ENCODE measurements at regions not wholly inside any gene's neighbourhood (a gene's known extent, or its start where the extent isn't known, plus 50 kb on each side); places are given as distances from the start of the nearest gene placed in this dataset.

DNA sequence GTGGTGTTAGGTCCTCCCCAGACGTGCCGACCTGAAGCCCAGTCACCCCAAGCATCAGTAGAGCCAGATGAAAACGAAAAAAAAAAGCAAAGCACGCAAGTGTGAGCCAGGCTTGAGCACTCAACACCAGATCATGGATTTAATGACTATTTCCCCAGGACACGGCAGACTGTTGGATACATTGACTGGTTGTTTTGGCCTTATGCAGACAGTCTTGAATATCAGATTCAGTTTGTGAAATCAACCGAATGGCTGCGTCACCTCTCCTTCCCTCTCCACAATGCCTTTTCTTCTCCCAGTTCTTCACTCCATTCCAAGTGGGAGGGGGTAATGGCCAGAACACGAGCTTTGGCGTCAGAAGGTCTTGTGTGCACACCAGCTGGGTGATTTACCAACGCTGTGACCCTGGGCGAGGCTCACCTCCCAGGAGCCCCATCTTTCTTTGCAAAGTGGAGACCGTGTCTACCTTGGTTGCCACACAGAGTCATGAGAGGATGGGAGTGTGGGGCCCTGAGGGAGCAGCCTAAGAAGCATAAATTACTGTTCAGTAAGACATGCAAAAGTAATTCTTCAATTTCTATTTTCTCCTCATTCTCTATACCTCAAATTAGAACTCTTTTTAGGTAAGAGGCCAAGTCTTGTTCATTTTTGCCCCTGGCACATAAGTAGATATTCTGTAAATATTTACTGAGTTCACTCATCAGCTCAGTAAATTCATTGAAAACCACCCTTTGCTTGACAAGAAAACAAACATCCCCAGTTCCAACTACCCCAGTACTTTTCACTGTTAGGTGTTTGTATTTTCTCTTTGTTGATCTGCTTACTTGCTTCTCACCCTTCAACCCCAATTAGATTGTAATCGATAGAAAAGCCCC lies 181.1 kb upstream of the COPS8 start:
- Histone ChIP-seq H3K36me3 (ENCODE audit: control insufficient read depth, insufficient read depth, low read length) (no peaks in the 10 kb centered on the region), H3K9ac (ENCODE audit: low read depth, low read length) (no peak overlapping the region), H3K9me3 (ENCODE audit: control insufficient read depth, insufficient read depth, low read length) (no peaks in the 10 kb centered on the region), H3K4me1 (ENCODE audit: control insufficient read depth, insufficient read depth, low read length) (no peaks in the 10 kb centered on the region), H3K4me3 (ENCODE audit: low read depth, low read length) (no peak overlapping the region), H3K27me3 (ENCODE audit: control insufficient read depth, insufficient read depth, low read length) (no peaks in the 10 kb centered on the region)

DNA sequence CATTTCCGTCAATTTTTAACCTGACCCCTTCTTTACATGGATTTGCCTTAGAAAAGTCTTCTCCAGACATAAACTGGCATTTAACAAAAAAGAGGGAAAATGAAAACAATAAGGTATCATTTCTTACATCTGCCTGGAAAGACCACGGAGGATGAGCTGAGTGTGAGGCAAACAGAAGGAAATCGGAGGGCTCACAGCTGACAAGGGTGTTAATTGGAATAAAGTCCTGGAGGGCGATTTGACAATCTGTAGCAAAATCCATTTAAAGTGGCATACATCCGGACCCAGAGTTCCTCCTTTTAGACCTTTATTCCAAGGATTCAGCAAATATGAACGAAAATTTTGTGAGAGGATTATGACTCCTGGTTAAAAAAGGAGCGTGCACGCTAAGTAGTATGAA lies 179.7 kb upstream of the COPS8 start:
- H3K9me3 ChIP-seq (ENCODE audit: control insufficient read depth, insufficient read depth, low read length): no peaks in the 10 kb centered on the region
- no peaks in the 10 kb centered on the region for H3K4me1 ChIP-seq (ENCODE audit: control insufficient read depth, insufficient read depth, low read length)
- H3K9ac ChIP-seq (ENCODE audit: low read depth, low read length): no peak overlapping the region
- no peaks in the 10 kb centered on the region for H3K36me3 ChIP-seq (ENCODE audit: control insufficient read depth, insufficient read depth, low read length)
- no peaks in the 10 kb centered on the region for H3K27me3 ChIP-seq (ENCODE audit: control insufficient read depth, insufficient read depth, low read length)
- no peak overlapping the region for H3K4me3 ChIP-seq (ENCODE audit: low read depth, low read length)

DNA sequence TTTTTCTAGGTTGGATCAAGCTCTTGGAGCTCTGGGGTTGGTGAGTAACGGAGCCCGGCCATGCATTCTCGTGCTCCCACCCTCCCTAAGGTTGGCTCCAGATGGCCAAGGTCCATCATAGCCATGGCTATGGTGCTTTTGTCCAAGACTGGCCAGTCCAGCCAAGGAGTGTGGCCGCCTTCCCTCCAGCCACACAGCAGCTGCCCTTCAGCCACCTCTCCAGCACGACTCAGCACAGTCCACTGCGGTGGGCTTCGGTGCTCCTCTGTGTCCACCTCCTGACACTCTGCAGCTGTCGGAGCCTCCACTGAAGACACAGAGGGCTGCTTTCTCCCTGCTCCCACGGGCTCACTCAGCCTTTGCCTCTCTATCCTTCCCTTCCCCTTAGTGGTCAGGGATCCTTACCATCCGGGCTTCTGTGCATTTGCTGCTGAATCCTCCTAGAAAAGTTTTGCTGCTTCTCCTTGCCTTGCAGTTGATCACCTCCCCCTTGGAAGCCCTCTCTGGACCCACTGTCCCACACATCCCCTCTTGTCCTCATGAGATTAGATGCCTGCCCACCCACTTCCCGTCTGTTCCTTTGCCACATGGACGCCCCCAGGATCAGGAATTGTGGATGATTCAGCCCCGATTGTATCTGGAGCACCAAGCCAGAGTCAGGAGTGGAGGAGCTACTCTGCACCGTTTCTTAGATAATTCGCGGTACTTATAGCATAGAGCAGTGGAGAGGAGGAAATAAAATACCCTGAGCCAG lies 177.1 kb upstream of the COPS8 start:
- H3K9ac ChIP-seq (ENCODE audit: low read depth, low read length): no peak overlapping the region
- H3K27me3 ChIP-seq (ENCODE audit: control insufficient read depth, insufficient read depth, low read length): no peaks in the 10 kb centered on the region
- no peak overlapping the region for H3K4me3 ChIP-seq (ENCODE audit: low read depth, low read length)
- H3K36me3 ChIP-seq (ENCODE audit: control insufficient read depth, insufficient read depth, low read length): no peaks in the 10 kb centered on the region
- no peaks in the 10 kb centered on the region for H3K4me1 ChIP-seq (ENCODE audit: control insufficient read depth, insufficient read depth, low read length)
- no peaks in the 10 kb centered on the region for H3K9me3 ChIP-seq (ENCODE audit: control insufficient read depth, insufficient read depth, low read length)

DNA sequence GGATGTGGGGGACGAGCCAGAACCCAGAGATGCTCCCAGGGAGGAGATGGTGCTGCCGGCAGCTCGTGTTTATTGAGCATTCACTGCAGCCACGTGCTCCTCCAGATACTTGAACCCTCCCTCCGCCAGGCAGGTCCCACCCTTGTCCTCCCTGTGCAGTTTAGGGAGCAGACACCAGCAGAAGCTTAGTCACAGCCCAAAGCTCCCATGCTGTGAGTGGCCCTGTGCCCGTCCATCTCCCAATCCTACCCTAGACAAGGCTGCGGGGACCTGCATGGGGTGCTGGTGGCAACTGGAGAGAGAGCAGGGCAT lies 176.5 kb upstream of the COPS8 start:
- no peaks in the 10 kb centered on the region for H3K9me3 ChIP-seq (ENCODE audit: control insufficient read depth, insufficient read depth, low read length)
- no peak overlapping the region for H3K4me3 ChIP-seq (ENCODE audit: low read depth, low read length)
- H3K9ac ChIP-seq (ENCODE audit: low read depth, low read length): no peak overlapping the region
- H3K4me1 ChIP-seq (ENCODE audit: control insufficient read depth, insufficient read depth, low read length): no peaks in the 10 kb centered on the region
- no peaks in the 10 kb centered on the region for H3K36me3 ChIP-seq (ENCODE audit: control insufficient read depth, insufficient read depth, low read length)
- H3K27me3 ChIP-seq (ENCODE audit: control insufficient read depth, insufficient read depth, low read length): no peaks in the 10 kb centered on the region

DNA sequence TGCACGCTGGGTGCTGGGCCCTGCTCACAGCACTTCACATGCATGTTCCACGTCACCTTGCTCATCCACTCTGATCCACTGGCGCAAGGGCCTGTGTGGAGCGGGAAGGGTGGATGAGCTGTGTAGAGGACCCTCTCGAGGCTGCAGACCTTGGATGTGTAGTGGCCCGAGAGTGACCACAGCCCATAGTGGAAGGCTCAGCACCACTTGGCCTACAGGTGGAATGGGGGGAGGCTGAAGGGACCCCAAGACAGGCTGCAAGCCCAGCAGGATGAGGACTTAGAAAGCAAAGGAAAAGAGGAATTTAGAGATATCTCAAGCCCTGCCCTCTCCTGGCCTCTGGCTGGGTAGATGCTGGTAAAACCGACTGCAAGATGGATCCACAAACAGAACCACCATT lies 175.9 kb upstream of the COPS8 start:
- H3K9me3 ChIP-seq (ENCODE audit: control insufficient read depth, insufficient read depth, low read length): no peaks in the 10 kb centered on the region

DNA sequence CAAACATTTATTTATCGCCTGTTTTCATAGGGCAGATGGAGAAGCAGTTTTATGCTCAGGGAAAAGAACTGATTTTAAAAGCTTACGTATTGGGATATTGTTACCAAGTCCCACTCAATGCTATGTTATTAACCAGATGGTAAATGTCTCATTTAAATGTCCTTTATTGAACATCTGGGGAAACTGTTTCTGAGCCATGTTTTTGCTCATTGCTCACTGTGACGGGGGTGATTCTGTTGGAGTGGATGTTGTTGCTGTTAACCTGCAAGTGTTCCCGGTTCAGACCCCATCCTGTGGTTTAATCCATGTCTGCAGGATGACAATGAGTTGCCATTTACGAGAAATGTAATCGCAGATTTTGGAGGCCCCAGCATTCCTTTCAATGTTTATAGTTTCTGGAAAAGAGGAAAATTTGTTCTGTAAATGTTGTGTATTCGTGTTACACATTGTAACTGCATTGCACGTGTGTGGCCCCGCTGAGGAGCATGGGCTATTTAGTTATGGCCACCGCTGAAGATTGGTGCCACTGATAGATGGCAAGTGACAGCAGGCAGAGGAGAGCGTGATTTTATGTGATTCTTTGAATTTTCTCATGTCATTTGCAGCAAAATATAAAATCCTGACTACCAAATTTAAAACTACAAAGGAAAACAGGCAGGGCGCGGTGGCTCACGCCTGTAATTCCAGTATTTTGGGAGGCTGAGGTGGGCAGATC lies 174.8 kb upstream of the COPS8 start:
- Histone ChIP-seq H3K9ac (ENCODE audit: low read depth, low read length) (no peak overlapping the region), H3K9me3 (ENCODE audit: control insufficient read depth, insufficient read depth, low read length) (no peaks in the 10 kb centered on the region), H3K4me3 (ENCODE audit: low read depth, low read length) (no peak overlapping the region), H3K36me3 (ENCODE audit: control insufficient read depth, insufficient read depth, low read length) (no peaks in the 10 kb centered on the region), H3K4me1 (ENCODE audit: control insufficient read depth, insufficient read depth, low read length) (no peaks in the 10 kb centered on the region), H3K27me3 (ENCODE audit: control insufficient read depth, insufficient read depth, low read length) (no peaks in the 10 kb centered on the region)

More for the DNA sequence above, 175.9 kb upstream of the COPS8 start:
- Histone ChIP-seq H3K9ac (ENCODE audit: low read depth, low read length) (no peak overlapping the region), H3K27me3 (ENCODE audit: control insufficient read depth, insufficient read depth, low read length) (no peaks in the 10 kb centered on the region), H3K36me3 (ENCODE audit: control insufficient read depth, insufficient read depth, low read length) (no peaks in the 10 kb centered on the region), H3K4me1 (ENCODE audit: control insufficient read depth, insufficient read depth, low read length) (no peaks in the 10 kb centered on the region), H3K4me3 (ENCODE audit: low read depth, low read length) (no peak overlapping the region)

DNA sequence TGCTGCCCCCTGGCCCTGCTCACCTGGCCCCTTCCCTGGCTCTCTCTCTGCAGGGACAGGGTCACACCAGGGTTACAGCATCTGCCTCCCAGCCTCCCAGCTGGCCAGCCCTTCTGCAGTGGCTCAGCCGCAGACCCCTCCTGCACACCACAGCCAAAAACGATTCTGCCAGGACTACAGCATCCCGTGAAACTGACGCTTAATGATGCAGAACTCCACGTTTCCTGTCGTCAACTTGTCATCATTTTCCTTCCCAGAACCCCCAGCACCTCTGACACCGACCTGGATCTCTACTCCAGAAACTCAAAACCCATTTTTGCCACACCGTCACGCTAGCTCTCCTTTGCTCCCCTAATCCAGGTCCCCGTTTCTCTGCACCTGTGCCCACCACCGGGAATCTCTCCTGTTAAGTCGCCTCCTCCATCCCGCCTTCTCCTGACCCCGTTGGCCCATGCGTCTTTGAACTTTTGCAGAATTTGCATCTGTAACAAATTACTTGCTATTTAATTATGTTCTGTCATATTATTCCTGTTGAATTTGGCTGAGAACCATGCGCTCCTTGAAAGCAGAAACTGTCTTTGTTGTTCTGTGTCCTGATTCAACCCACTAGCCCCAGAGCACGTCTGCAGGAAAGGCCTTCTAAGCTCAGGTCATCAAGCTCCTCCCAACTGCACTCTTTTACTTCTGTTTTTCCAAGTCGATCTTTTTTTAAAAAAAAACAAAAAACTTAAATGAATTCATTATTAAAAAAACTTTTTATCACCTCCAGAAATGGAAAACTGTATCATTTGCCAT lies 173.2 kb upstream of the COPS8 start:
- no peaks in the 10 kb centered on the region for H3K27me3 ChIP-seq (ENCODE audit: control insufficient read depth, insufficient read depth, low read length)
- H3K36me3 ChIP-seq (ENCODE audit: control insufficient read depth, insufficient read depth, low read length): no peaks in the 10 kb centered on the region
- no peaks in the 10 kb centered on the region for H3K9me3 ChIP-seq (ENCODE audit: control insufficient read depth, insufficient read depth, low read length)
- no peaks in the 10 kb centered on the region for H3K4me1 ChIP-seq (ENCODE audit: control insufficient read depth, insufficient read depth, low read length)
- no peak overlapping the region for H3K9ac ChIP-seq (ENCODE audit: low read depth, low read length)
- no peak overlapping the region for H3K4me3 ChIP-seq (ENCODE audit: low read depth, low read length)

DNA sequence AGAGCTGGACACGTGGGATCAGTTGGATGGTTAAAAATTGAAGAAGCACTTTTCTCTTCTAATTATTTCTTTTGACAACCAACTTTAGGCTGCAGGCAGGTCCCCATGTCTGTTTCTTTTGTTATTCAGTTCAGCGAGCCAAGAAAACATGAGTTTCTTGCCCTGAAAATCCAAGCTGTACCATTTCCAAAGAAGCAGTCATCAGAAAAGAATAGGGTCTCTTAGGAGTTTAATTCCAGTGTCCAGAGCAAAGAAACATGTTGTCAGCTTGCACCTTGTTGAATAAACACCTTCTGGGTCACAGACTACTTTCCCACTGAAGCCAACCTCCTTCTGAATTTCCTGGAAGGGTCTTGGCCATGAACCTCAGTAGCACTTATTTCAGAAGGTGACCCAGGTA lies 170.5 kb upstream of the COPS8 start:
- Histone ChIP-seq H3K4me1 (ENCODE audit: control insufficient read depth, insufficient read depth, low read length) (no peaks in the 10 kb centered on the region), H3K4me3 (ENCODE audit: low read depth, low read length) (no peak overlapping the region), H3K36me3 (ENCODE audit: control insufficient read depth, insufficient read depth, low read length) (no peaks in the 10 kb centered on the region), H3K9ac (ENCODE audit: low read depth, low read length) (no peak overlapping the region), H3K9me3 (ENCODE audit: control insufficient read depth, insufficient read depth, low read length) (no peaks in the 10 kb centered on the region), H3K27me3 (ENCODE audit: control insufficient read depth, insufficient read depth, low read length) (no peaks in the 10 kb centered on the region)

DNA sequence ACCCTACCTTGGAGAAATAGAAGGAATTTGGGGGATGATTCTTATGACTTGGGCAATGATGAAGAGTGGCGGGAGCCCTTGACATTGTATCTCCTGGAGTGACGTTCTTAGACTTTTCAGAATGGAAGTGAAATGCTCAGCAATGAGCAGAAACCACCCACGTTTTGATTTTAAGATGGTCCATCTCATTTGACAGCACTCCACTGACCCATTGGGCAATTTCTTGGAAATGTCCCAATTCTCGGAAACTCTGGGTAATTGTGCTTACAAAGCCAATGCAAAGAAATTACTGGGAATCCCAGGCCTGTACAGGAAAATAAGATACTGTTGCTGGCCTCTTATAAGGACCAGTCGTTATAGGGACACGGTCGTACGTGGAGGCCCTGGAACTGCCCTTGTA lies 170.0 kb upstream of the COPS8 start:
- no peaks in the 10 kb centered on the region for H3K27me3 ChIP-seq (ENCODE audit: control insufficient read depth, insufficient read depth, low read length)
- no peak overlapping the region for H3K9ac ChIP-seq (ENCODE audit: low read depth, low read length)
- H3K36me3 ChIP-seq (ENCODE audit: control insufficient read depth, insufficient read depth, low read length): no peaks in the 10 kb centered on the region
- no peak overlapping the region for H3K4me3 ChIP-seq (ENCODE audit: low read depth, low read length)
- H3K9me3 ChIP-seq (ENCODE audit: control insufficient read depth, insufficient read depth, low read length): no peaks in the 10 kb centered on the region
- no peaks in the 10 kb centered on the region for H3K4me1 ChIP-seq (ENCODE audit: control insufficient read depth, insufficient read depth, low read length)

DNA sequence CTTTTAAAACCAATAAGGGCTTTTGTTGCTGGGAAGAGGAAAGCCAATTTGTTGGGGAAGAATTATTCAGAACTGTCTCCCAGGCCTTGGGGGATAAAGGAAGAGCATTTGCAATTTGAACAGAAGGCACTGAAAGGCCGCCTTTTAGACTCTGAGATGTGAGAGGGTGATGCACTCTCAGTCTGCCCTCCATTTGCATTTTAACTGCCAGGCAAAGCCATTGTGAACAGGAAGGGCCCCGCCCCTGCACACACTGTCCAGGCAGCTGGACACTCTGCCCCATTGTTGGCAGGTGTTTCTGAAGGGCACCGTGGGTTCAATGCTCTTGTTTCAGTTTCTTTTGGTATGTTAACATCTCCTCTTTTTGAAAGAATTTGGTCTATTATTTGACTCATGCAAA lies 169.5 kb upstream of the COPS8 start:
- no peaks in the 10 kb centered on the region for H3K27me3 ChIP-seq (ENCODE audit: control insufficient read depth, insufficient read depth, low read length)
- no peaks in the 10 kb centered on the region for H3K9me3 ChIP-seq (ENCODE audit: control insufficient read depth, insufficient read depth, low read length)

DNA sequence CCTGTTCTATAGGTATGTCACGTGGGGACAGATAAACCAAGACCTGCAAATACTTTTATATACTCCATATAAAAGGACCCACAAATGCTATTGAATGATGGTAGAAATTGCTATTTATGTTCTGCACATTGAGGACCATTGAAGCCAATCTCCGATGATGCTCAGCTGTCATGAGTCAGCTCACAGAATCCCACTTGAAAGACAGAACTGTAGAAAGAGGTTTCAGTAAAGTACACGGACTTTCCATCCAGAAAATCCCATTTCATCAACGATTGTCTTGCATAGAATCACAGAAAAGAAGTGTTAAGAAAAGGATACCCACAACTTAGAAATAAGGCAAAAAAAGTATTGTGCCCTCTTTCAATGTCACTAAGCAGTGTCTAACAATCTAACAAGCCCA lies 169.0 kb upstream of the COPS8 start:
- no peaks in the 10 kb centered on the region for H3K36me3 ChIP-seq (ENCODE audit: control insufficient read depth, insufficient read depth, low read length)
- H3K27me3 ChIP-seq (ENCODE audit: control insufficient read depth, insufficient read depth, low read length): no peaks in the 10 kb centered on the region
- no peaks in the 10 kb centered on the region for H3K4me1 ChIP-seq (ENCODE audit: control insufficient read depth, insufficient read depth, low read length)
- no peaks in the 10 kb centered on the region for H3K9me3 ChIP-seq (ENCODE audit: control insufficient read depth, insufficient read depth, low read length)
- H3K9ac ChIP-seq (ENCODE audit: low read depth, low read length): no peak overlapping the region
- no peak overlapping the region for H3K4me3 ChIP-seq (ENCODE audit: low read depth, low read length)

More for the DNA sequence above, 169.5 kb upstream of the COPS8 start:
- H3K4me1 ChIP-seq (ENCODE audit: control insufficient read depth, insufficient read depth, low read length): no peaks in the 10 kb centered on the region
- H3K4me3 ChIP-seq (ENCODE audit: low read depth, low read length): no peak overlapping the region
- H3K9ac ChIP-seq (ENCODE audit: low read depth, low read length): no peak overlapping the region
- no peaks in the 10 kb centered on the region for H3K36me3 ChIP-seq (ENCODE audit: control insufficient read depth, insufficient read depth, low read length)
